ENCODE measurements at regions not wholly inside any gene's neighbourhood (a gene's known extent, or its start where the extent isn't known, plus 50 kb on each side); places are given as distances from the start of the nearest gene placed in this dataset.

DNA sequence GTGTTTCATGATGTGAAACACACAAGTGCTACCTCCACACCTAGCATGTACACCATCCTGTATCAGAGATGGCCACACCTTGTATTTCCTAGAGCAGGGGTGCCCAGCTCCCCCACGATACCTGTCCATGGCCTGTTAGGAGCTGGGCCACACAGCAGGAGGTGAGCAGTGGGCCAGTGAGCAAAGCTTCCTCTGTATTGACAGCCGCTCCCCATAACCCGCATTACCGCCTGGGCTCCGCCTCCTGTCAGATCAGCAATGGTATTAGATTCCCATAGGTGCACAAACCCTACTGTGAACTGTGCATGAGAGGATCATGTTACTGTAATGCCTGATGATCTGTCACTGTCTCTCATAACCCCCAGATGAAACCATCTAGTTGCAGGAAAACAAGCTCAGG lies 145.6 kb upstream of the RNF32 start:
- TF ChIP-seq, protein P1, sequence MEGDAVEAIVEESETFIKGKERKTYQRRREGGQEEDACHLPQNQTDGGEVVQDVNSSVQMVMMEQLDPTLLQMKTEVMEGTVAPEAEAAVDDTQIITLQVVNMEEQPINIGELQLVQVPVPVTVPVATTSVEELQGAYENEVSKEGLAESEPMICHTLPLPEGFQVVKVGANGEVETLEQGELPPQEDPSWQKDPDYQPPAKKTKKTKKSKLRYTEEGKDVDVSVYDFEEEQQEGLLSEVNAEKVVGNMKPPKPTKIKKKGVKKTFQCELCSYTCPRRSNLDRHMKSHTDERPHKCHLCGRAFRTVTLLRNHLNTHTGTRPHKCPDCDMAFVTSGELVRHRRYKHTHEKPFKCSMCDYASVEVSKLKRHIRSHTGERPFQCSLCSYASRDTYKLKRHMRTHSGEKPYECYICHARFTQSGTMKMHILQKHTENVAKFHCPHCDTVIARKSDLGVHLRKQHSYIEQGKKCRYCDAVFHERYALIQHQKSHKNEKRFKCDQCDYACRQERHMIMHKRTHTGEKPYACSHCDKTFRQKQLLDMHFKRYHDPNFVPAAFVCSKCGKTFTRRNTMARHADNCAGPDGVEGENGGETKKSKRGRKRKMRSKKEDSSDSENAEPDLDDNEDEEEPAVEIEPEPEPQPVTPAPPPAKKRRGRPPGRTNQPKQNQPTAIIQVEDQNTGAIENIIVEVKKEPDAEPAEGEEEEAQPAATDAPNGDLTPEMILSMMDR (conservative IDR thresholded peaks at IDR 0.05): no peak
- no peak for TF ChIP-seq ZFX (IDR thresholded peaks at IDR 0.05)

Data from C4-2B (cell line).